ENCODE measurements at regions not wholly inside any gene's neighbourhood (a gene's known extent, or its start where the extent isn't known, plus 50 kb on each side); places are given as distances from the start of the nearest gene placed in this dataset.
"Not testable (repeated sequence)": the region's sequence is repeated elsewhere in the genome, so short reads cannot be mapped to it uniquely, and the experiment has no call there.

DNA sequence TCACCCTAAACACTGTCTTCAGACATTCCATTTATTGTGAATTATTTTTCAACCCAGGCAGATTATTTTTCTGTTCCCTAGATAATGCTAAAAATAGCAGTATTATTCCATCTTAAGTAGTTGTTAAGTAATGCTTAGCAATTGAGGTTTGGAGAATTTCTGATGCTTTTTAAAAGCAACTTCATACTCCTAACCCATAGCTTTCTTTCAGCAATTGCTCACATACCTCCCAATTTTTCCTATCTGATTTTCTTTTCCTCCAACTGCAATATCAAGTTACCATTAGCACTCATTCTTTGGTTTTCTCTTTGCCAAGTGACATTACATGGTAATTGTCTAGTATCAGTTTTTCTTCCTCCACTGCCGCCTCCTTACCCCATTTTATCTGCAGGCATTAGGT is 104.7 kb downstream of the GPR85 start:
- ATAC-seq (ENCODE audit: low FRiP score) (no peak), DNase-seq (ENCODE audit: low spot score) (no peak)
- TF ChIP-seq CTCF (IDR thresholded peaks at IDR 0.05) = no peak

DNA sequence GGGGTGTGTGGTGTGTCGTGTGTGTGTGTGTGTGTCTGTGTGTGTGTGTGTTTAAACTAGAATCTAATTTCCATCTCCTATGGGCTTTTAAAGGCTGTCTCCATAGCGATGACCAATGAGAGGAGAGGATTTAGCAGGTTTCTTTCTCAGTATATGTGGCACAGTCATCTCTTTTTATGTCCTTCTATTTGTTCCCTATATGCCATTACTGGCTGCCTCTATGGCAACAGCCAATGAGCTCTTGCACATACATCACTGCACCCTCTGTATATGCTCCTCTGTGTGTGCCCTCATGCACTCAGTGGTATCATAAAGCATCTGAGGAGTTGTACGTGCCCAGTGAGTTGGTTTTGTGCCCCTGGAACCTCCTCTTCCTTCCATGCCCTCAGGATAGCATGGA is 107.6 kb downstream of the GPR85 start:
- DNase-seq (ENCODE audit: low spot score); ATAC-seq (ENCODE audit: low FRiP score): not testable (repeated sequence)

GRCh38 chr7:112977244-112977955 is 109.2 kb downstream of the GPR85 start:
- not testable (repeated sequence) for DNase-seq (ENCODE audit: low spot score)

GRCh38 chr7:112970771-112971170 is 115.9 kb downstream of the GPR85 start:
- no peak for TF ChIP-seq CTCF (IDR thresholded peaks at IDR 0.05)
- DNase-seq (ENCODE audit: low spot score) = no peak
- no peak for ATAC-seq (ENCODE audit: low FRiP score)

More at GRCh38 chr7:112977244-112977955, 109.2 kb downstream of the GPR85 start:
- ATAC-seq (ENCODE audit: low FRiP score) = not testable (repeated sequence)

DNA sequence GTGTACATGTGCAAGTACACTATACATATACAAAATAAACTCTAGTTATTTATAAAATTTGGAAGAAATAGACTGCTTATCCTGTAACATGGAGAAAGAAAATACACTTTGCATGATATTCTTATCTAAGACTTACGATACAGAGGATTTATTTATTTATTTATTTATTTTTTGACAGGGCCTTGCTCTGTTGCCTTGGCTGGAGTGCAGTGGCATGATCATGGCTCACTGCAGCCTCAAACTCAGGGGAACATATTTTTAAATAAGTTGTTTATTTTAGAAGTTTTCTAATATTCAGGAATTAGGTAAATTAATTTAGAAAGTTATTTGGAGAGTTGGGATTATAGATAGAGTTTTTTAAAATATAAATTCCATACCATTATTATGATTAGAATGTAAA is 116.7 kb downstream of the GPR85 start:
- DNase-seq (ENCODE audit: low spot score) = no peak
- ATAC-seq (ENCODE audit: low FRiP score) = no peak
- TF ChIP-seq CTCF (IDR thresholded peaks at IDR 0.05) = no peak

DNA sequence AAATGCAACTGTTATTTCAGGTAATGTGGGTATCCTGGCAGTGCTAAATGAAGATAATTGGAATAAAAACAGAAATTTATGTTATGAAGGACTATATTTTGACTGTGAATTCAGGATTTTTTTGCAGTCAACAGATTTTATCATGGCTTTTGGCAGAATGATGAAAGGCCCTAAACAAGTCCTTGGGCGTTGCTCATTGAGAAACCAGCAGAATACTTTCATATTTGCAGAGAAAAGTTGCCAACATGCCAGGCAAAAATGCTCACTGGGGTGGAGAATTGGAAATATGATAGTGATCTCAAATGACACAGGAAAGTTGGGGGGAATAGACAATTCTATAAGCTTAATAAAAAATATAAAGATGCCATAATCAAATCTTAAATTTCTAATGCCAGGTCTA is 121.1 kb downstream of the GPR85 start:
- ATAC-seq (ENCODE audit: low FRiP score) = no peak
- no peak for TF ChIP-seq CTCF (IDR thresholded peaks at IDR 0.05)
- DNase-seq (ENCODE audit: low spot score) = no peak

DNA sequence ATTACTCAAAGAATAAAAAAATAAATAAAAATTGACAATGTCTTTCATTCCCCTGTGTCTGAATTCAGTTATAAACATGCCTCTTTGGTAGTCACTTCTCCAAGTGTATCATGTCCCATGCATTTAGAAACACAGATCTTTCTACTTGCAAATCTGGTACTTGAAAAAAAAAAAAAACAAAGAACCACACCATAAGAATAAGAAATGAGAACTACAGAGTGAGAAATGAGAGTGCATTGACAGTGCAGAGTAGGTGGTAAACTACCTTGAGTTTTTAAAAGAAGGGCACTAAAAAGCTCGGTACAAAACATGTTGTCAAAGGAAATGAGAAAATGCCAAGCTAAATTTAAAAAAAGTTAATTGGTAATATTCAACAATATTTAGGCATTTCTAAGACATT is 123.0 kb downstream of the GPR85 start:
- ATAC-seq (ENCODE audit: low FRiP score) (no peak), DNase-seq (ENCODE audit: low spot score) (no peak)
- TF ChIP-seq CTCF (IDR thresholded peaks at IDR 0.05) = no peak

- no peak for DNase-seq (ENCODE audit: low spot score)
- no peak for ATAC-seq (ENCODE audit: low FRiP score)
- TF ChIP-seq CTCF (IDR thresholded peaks at IDR 0.05) = no peak
Measured at GRCh38 chr7:112962815-112963214, 123.8 kb downstream of the GPR85 start.
